ENCODE measurements at regions not wholly inside any gene's neighbourhood (a gene's known extent, or its start where the extent isn't known, plus 50 kb on each side); places are given as distances from the start of the nearest gene placed in this dataset.
"Not testable (repeated sequence)": the region's sequence is repeated elsewhere in the genome, so short reads cannot be mapped to it uniquely, and the experiment has no call there.

DNA sequence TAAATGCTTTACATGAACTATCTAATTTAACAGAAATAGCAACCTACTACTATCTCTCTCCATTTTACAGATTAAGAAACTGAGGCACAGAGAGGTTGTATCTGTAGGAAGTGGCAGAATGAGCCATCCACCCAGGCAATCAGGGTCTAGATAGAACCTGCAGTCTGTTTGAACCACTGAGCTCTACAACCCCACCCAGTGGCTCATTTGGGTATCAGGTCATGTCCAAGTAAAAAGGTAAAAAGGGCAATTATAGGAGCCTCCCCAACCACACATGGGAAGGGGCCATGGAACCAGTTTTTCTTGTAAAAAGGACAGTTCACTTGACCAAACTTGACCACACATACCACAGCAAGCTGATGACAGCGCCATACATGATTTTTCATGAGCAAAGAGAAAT, 92.9 kb upstream of the SGCG start:
- in situ Hi-C loops (cut with MboI; ENCODE audit: low sequenced_read_pairs) = no loop called here

DNA sequence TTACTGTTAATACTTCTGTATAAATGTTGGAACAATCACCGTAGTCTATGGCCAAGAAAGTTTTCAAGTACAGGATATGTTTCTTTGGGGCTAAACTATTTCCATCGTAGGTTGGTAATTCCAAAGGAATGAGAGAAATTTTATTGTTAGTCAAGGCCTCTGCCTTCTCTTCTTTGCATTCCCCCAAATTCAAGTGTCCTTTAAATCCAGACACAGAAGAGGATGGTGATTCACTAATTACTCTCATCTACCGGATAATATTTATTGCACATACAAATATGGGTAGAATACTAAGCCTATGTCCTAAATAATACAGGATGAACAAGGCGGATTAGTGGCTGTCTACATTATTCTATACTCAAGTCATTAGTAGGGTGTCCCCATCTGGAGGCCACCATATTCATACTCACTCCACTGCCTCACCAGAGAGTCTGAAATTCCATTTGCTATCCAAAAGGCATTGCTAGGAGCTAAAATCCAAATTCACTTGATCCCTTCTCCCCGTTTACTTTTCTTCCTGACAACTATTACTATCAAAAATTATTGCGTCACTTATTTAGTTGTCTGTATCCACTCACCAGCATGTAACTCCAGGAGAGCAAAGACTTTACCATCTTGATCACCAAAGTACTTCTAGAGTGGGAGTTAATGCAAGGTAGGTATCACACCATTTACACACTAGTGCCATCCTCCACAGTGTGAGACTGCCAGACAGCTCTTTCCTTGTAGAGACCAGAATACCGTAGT, 82.4 kb upstream of the SGCG start:
- in situ Hi-C loops (cut with MboI; ENCODE audit: low sequenced_read_pairs) = no loop called here

GRCh38 chr13:23105051-23105450, 75.7 kb upstream of the SGCG start:
- in situ Hi-C loops (cut with MboI; ENCODE audit: low sequenced_read_pairs) = no loop called here

- in situ Hi-C loops (cut with MboI; ENCODE audit: low sequenced_read_pairs) = no loop called here
Observed at GRCh38 chr13:23107665-23108064, 73.1 kb upstream of the SGCG start.

GRCh38 chr13:23119131-23119530, 61.6 kb upstream of the SGCG start:
- in situ Hi-C loops (cut with MboI; ENCODE audit: low sequenced_read_pairs) = no loop called here

- in situ Hi-C loops (cut with MboI; ENCODE audit: low sequenced_read_pairs) = not testable (repeated sequence)
Observed at GRCh38 chr13:23127540-23127939, 53.2 kb upstream of the SGCG start.

- in situ Hi-C loops (cut with MboI; ENCODE audit: low sequenced_read_pairs) = no loop called here
Observed at GRCh38 chr13:23129331-23129730, 51.4 kb upstream of the SGCG start.

Measured in HL-60/S4 (cell line).